Brain microvascular endothelial cell (primary cell): ENCODE measurements at regions not wholly inside any gene's neighbourhood (a gene's known extent, or its start where the extent isn't known, plus 50 kb on each side); places are given as distances from the start of the nearest gene placed in this dataset.
A peak's percentile ranks its signal among the peaks of the same experiment; 100 is the strongest.

Source experiments
- DNase-seq: peaks from one replicate; pipeline ENCODE4 v3.0.0-alpha.2; 2020
- H3K27ac ChIP-seq: fragments of 250-450 bp; sonication (Bioruptor Pico); 2 replicates; pipeline ENCODE4 v1.5.1; 2020; ENCODE audit warnings: mild to moderate bottlenecking, moderate library complexity
- H3K27me3 ChIP-seq: fragments of 250-450 bp; sonication (Bioruptor Pico); replicated peaks from 2 replicates; pipeline ENCODE4 v1.5.1; 2020; ENCODE audit warnings: mild to moderate bottlenecking
- H3K36me3 ChIP-seq: fragments of 250-450 bp; sonication (Bioruptor Pico); replicated peaks from 2 replicates; pipeline ENCODE4 v1.5.1; 2020; ENCODE audit warnings: mild to moderate bottlenecking
- H3K4me3 ChIP-seq: 2 replicates; pipeline ENCODE4 v1.5.1; 2011; ENCODE audit warnings: low read depth, mild to moderate bottlenecking, control low read depth, low read length, moderate library complexity
- CTCF ChIP-seq: IDR thresholded peaks from 2 replicates; pipeline ENCODE4 v1.5.1; 2011; ENCODE audit warnings: low read depth, mild to moderate bottlenecking, moderate library complexity, low read length, control low read depth, inconsistent platforms; ENCODE audit errors: missing control alignments
- in situ Hi-C: cut with HindIII; loops from 2 replicates; pipeline ENCODE4 v1.10.0; 2017; ENCODE audit warnings: low sequenced_read_pairs, low pct_ligation_motif_present

GRCh38 chr4:14835708-14836425 lies 166.4 kb upstream of the CPEB2 start:
- no peak overlapping the region for H3K27ac ChIP-seq
- no peak for DNase-seq
- TF ChIP-seq CTCF: no peak
- in situ Hi-C loops: no loop called here
- no peaks in the 10 kb centered on the region for H3K36me3 ChIP-seq
- H3K4me3 ChIP-seq: no peak overlapping the region
- no peaks in the 10 kb centered on the region for H3K27me3 ChIP-seq

DNA sequence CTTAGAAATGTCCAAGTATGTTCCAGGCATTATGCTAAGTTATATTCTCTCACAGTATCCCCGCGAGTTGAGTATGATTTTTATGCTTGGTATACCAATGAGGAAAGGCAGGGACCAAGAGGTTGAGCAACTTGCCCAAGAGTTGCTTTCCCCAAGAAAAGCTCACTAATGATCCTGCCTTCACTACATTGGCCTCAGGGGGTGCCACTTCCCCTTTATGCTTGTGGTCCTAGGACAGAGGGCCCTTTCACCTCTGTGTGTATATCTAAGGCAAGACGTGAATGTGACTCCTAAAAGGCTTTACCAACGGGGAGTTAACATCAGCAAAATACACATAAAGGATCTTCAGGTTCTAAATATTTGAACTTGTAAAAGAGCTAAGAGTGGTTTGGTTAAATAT lies 164.4 kb upstream of the CPEB2 start:
- H3K27me3 ChIP-seq: no peaks in the 10 kb centered on the region
- DNase-seq: no peak
- H3K36me3 ChIP-seq: no peaks in the 10 kb centered on the region
- TF ChIP-seq CTCF: no peak
- no peak overlapping the region for H3K4me3 ChIP-seq
- in situ Hi-C loops: no loop called here
- no peak overlapping the region for H3K27ac ChIP-seq

GRCh38 chr4:14841801-14842768 lies 160.2 kb upstream of the CPEB2 start:
- no peak for TF ChIP-seq CTCF
- no peak overlapping the region for H3K4me3 ChIP-seq
- no peaks in the 10 kb centered on the region for H3K36me3 ChIP-seq
- no peaks in the 10 kb centered on the region for H3K27me3 ChIP-seq
- peak; percentile 33 for DNase-seq
- in situ Hi-C loops: no loop called here
- no peak overlapping the region for H3K27ac ChIP-seq

GRCh38 chr4:14842964-14843630 lies 159.2 kb upstream of the CPEB2 start:
- Histone ChIP-seq H3K36me3 (no peaks in the 10 kb centered on the region), H3K27me3 (no peaks in the 10 kb centered on the region), H3K4me3 (no peak overlapping the region), H3K27ac (no peak overlapping the region)
- no peak for DNase-seq
- TF ChIP-seq CTCF: no peak
- in situ Hi-C loops: no loop called here

DNA sequence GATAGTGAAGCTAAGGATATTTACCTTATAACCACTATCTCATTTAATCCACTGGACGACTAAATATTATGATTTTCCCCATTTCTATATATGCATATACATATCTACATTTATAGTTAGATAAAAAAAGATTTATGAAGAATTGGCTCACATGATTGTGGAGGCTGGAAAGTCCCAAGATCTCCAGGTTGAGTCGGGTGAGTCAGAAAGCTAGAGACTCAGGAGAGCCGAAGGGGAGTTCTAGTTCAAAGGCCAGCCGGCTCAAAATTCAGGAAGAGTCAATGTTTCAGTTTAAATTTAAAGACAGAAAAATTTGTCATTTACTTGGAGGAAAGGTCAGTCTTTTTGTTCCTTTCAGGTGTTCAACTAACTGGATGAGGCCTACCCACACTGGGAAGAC lies 158.2 kb upstream of the CPEB2 start:
- H3K27ac ChIP-seq: no peak overlapping the region

More for the DNA sequence above, 158.2 kb upstream of the CPEB2 start:
- no peak for DNase-seq
- Histone ChIP-seq H3K36me3 (no peaks in the 10 kb centered on the region), H3K27me3 (no peaks in the 10 kb centered on the region), H3K4me3 (no peak overlapping the region)
- no peak for TF ChIP-seq CTCF
- in situ Hi-C loops: no loop called here
